GM10266 (cell line): ENCODE measurements at regions not wholly inside any gene's neighbourhood (a gene's known extent, or its start where the extent isn't known, plus 50 kb on each side); places are given as distances from the start of the nearest gene placed in this dataset.
"Not testable (repeated sequence)": the region's sequence is repeated elsewhere in the genome, so short reads cannot be mapped to it uniquely, and the experiment has no call there.

ENCODE experiments used
- DNase-seq: peaks from one replicate; pipeline ENCODE4 v3.0.0; 2012; ENCODE audit errors: extremely low spot score
- TF ChIP-seq, protein P1 (sequence below): IDR thresholded peaks from 2 replicates; pipeline ENCODE4 v1.5.1; 2012; ENCODE audit warnings: mild to moderate bottlenecking, low read depth; ENCODE audit not compliant: control insufficient read depth, insufficient read depth; ENCODE audit errors: missing control alignments

GRCh38 chr5:96187309-96188027, 225.8 kb upstream of the ELL2 start:
- TF ChIP-seq, protein P1, sequence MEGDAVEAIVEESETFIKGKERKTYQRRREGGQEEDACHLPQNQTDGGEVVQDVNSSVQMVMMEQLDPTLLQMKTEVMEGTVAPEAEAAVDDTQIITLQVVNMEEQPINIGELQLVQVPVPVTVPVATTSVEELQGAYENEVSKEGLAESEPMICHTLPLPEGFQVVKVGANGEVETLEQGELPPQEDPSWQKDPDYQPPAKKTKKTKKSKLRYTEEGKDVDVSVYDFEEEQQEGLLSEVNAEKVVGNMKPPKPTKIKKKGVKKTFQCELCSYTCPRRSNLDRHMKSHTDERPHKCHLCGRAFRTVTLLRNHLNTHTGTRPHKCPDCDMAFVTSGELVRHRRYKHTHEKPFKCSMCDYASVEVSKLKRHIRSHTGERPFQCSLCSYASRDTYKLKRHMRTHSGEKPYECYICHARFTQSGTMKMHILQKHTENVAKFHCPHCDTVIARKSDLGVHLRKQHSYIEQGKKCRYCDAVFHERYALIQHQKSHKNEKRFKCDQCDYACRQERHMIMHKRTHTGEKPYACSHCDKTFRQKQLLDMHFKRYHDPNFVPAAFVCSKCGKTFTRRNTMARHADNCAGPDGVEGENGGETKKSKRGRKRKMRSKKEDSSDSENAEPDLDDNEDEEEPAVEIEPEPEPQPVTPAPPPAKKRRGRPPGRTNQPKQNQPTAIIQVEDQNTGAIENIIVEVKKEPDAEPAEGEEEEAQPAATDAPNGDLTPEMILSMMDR: no peak
- DNase-seq: no peak

DNA sequence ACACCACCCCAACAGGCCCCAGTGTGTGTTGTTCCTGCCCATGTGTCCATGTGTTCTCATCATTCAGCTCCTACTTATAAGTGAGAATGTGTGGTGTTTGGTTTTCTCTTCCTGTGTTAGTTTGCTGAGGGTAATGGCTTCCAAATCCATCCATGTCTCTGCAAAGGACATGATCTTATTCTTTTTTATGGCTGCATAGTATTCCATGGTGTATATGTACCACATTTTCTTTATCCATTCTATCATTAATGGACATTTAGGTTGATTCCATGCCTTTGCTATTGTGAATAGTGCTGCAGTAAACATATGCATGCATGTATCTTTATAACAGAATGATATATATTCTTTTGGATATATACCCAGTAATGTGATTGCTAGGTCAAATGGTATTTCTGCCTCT, 222.9 kb upstream of the ELL2 start:
- DNase-seq: not testable (repeated sequence)

DNA sequence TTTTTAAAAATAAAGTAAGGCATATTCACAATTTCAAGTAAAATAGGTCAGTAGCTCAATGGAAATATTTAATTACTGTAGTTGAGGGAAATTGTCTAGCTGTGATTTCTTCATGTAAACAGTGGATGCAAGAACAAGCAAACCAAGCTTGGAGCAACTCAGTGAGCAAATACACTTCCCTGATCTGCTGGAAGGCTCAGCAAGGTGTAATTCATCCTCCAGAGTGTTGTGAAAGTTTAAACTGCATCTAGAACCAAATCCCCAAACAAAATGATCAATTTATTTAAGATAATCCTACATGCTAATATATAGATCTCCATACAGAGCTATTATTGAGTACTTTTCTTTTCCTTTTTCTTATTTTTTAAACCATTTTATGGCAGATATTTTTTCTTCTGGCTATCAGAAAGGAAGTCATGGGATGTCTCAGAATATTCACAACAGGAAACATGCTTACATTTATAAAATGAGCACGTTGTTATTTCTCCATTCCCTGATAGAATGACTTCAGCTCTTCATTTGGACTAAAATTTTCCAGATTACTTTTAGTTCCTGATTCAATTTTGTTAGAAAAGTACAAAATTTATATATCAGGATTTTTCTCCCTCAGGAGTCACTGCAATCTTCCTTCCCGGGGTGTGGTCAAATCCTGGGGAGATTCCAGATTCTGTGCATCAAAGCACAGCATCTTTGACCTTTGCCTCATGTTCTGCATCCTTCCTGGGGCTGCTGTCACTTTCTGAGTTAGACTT, 219.2 kb upstream of the ELL2 start:
- TF ChIP-seq, protein P1: no peak
- DNase-seq: no peak

GRCh38 chr5:96177303-96177869, 215.7 kb upstream of the ELL2 start:
- DNase-seq: peak; percentile 16
- TF ChIP-seq, protein P1: no peak

GRCh38 chr5:96176022-96176421, 214.4 kb upstream of the ELL2 start:
- DNase-seq: no peak
- TF ChIP-seq, protein P1: no peak

- DNase-seq: no peak
- TF ChIP-seq, protein P1: no peak
Observed at GRCh38 chr5:96175090-96175489, 213.4 kb upstream of the ELL2 start.

DNA sequence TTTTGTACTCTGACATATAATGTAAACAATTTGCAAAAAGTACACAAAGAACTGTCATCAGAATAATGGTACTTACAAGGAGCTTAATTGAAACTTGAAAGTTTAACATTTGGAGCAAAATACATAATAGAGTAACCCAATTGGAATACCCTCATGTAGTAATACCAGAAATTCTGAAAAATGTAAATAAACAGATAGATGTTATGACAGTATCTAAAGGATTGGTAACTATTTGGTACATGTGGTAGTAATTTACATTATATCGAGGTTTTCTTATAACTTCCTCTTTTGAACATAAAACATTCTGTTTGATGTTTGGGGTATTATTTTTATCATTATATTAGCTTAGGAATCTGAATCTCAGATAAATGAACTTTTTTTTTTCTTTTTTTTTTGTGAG, 211.7 kb upstream of the ELL2 start:
- TF ChIP-seq, protein P1: no peak

More for the DNA sequence above, 211.7 kb upstream of the ELL2 start:
- no peak for DNase-seq
